Loucy (cell line): ENCODE measurements at regions not wholly inside any gene's neighbourhood (a gene's known extent, or its start where the extent isn't known, plus 50 kb on each side); places are given as distances from the start of the nearest gene placed in this dataset.
"Not testable (repeated sequence)": the region's sequence is repeated elsewhere in the genome, so short reads cannot be mapped to it uniquely, and the experiment has no call there.

ENCODE experiments used
- H2AFZ ChIP-seq: fragments of 200-600 bp; sonication (generic); 2 replicates; pipeline ENCODE4 v1.6.0; 2016; ENCODE audit warnings: antibody characterized with exemption, mild to moderate bottlenecking, low read length, moderate library complexity
- H3F3A ChIP-seq: fragments of 200-600 bp; 2 replicates; pipeline ENCODE4 v1.6.0; 2016; ENCODE audit warnings: antibody characterized with exemption, low read depth, mild to moderate bottlenecking
- H3K27me3 ChIP-seq: fragments of 200-600 bp; sonication (generic); 2 replicates; pipeline ENCODE4 v1.6.1; 2014; ENCODE audit warnings: low read length, mild to moderate bottlenecking; ENCODE audit not compliant: insufficient read depth, poor library complexity, severe bottlenecking
- H3K36me3 ChIP-seq: fragments of 200-600 bp; sonication (generic); 2 replicates; pipeline ENCODE4 v1.6.1; 2016; ENCODE audit warnings: low read length; ENCODE audit not compliant: insufficient read depth
- H3K4me1 ChIP-seq: fragments of 200-600 bp; sonication (generic); 2 replicates; pipeline ENCODE4 v1.5.1; 2014; ENCODE audit warnings: low read length, mild to moderate bottlenecking; ENCODE audit not compliant: insufficient read depth, poor library complexity, severe bottlenecking
- H3K4me2 ChIP-seq: fragments of 200-600 bp; sonication (generic); 2 replicates; pipeline ENCODE4 v1.6.0; 2014; ENCODE audit warnings: antibody characterized with exemption, low read length, low read depth, mild to moderate bottlenecking; ENCODE audit not compliant: poor library complexity, severe bottlenecking
- H3K4me3 ChIP-seq: fragments of 200-600 bp; sonication (generic); 2 replicates; pipeline ENCODE4 v1.5.1; 2014; ENCODE audit warnings: low read length, mild to moderate bottlenecking, mixed read lengths; ENCODE audit not compliant: poor library complexity, severe bottlenecking
- H3K79me2 ChIP-seq: fragments of 200-600 bp; sonication (generic); 2 replicates; pipeline ENCODE4 v1.6.1; 2014; ENCODE audit warnings: low read length; ENCODE audit not compliant: insufficient read depth
- H3K9ac ChIP-seq: fragments of 200-600 bp; sonication (generic); 2 replicates; pipeline ENCODE4 v1.6.0; 2014; ENCODE audit warnings: mild to moderate bottlenecking, low read depth, low read length, moderate library complexity; ENCODE audit not compliant: poor library complexity, severe bottlenecking
- H3K9me2 ChIP-seq: fragments of 200-600 bp; sonication (generic); replicated peaks from 2 replicates; pipeline ENCODE4 v1.6.1; 2016; ENCODE audit warnings: low read depth, low read length, mixed read lengths
- H3K9me3 ChIP-seq: fragments of 200-600 bp; sonication (generic); 2 replicates; pipeline ENCODE4 v1.6.1; 2014; ENCODE audit warnings: mild to moderate bottlenecking, antibody characterized with exemption, low read length, low read depth; ENCODE audit not compliant: insufficient read depth
- H4K20me1 ChIP-seq: fragments of 200-600 bp; sonication (generic); 2 replicates; pipeline ENCODE4 v1.6.0; 2014; ENCODE audit warnings: antibody characterized with exemption, low read length, mild to moderate bottlenecking; ENCODE audit not compliant: insufficient read depth, poor library complexity, severe bottlenecking

DNA sequence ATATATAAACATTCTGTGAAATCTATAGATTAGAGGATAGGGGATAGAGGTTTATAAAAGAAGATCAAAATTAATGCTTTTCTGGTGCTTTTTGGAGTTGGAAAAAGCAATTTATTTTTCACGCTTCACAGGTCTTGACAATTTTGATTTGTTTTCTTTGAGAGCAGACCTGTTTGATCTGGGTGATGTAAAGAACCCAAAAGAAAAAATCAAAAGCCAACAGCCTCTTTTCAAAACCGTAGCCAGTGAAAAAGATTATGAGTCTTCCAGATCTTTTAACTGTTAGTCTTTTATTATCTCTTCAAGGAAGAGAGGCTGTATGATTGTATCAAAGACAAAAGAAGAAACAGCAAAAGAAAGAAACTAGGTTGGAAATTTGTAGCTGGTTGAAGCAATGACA is 1738.7 kb downstream of the KHDRBS2 start:
- not testable (repeated sequence) for H3K4me3 ChIP-seq, H3K4me1 ChIP-seq, H4K20me1 ChIP-seq, H3K36me3 ChIP-seq, H3F3A ChIP-seq, H3K79me2 ChIP-seq, H3K9ac ChIP-seq, H3K4me2 ChIP-seq, H3K27me3 ChIP-seq, H2AFZ ChIP-seq, H3K9me2 ChIP-seq, H3K9me3 ChIP-seq

GRCh38 chr6:60524770-60525169 is 1761.3 kb downstream of the KHDRBS2 start:
- not testable (repeated sequence) for H4K20me1 ChIP-seq, H3K79me2 ChIP-seq, H3K9me3 ChIP-seq, H3K4me3 ChIP-seq, H3K4me1 ChIP-seq, H2AFZ ChIP-seq, H3F3A ChIP-seq, H3K9ac ChIP-seq, H3K4me2 ChIP-seq, H3K27me3 ChIP-seq, H3K36me3 ChIP-seq, H3K9me2 ChIP-seq

- H4K20me1 ChIP-seq, H2AFZ ChIP-seq, H3F3A ChIP-seq, H3K9me3 ChIP-seq, H3K36me3 ChIP-seq, H3K4me2 ChIP-seq, H3K4me1 ChIP-seq, H3K4me3 ChIP-seq, H3K79me2 ChIP-seq, H3K9me2 ChIP-seq, H3K9ac ChIP-seq, H3K27me3 ChIP-seq: not testable (repeated sequence)
These were observed 1808.3 kb downstream of the KHDRBS2 start for GRCh38 chr6:60477747-60478146.

DNA sequence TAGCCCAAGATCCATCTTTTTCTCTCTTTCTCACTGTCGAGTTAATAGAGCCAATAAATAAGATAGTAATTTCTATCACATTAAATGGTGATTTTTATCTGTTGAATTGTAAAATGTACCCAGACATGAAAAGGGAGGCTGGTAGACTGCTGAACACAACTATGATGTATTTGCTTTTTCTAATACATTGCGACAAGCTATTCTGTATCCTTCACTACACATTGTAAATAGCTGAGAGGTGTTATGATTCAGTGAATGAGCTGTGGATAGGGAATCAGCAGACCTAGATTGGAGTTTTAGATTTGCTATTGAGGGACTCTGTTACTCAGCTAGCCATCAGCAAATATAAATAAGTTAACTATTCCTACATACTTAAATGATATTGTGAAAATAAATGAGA is 1812.2 kb downstream of the KHDRBS2 start:
- not testable (repeated sequence) for H3K4me1 ChIP-seq, H3K9me2 ChIP-seq, H3F3A ChIP-seq, H3K4me2 ChIP-seq, H2AFZ ChIP-seq, H3K4me3 ChIP-seq, H3K9ac ChIP-seq, H4K20me1 ChIP-seq, H3K36me3 ChIP-seq, H3K79me2 ChIP-seq, H3K9me3 ChIP-seq, H3K27me3 ChIP-seq

DNA sequence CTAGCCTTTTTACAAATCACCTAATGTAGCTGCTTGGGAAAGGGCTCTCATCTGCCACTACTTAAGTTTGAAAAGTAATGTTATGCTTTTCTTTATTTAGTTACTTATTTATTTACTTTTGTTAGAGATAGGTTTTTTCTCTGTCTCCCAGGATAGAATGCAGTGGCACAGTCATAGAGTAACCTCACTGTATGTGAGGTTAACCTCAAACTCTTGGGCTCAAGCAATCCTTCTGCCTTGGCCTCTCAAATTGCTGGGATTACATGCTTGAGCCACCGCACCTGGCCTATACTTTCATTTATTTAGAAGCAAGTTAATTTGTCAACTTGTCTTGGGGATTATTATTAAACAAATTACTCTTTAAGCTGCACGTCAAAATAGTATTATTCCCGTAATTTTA is 1814.6 kb downstream of the KHDRBS2 start:
- not testable (repeated sequence) for H3K36me3 ChIP-seq, H3K9me2 ChIP-seq, H3K9me3 ChIP-seq, H3K4me1 ChIP-seq, H2AFZ ChIP-seq, H3K4me3 ChIP-seq, H4K20me1 ChIP-seq, H3K9ac ChIP-seq, H3F3A ChIP-seq, H3K4me2 ChIP-seq, H3K27me3 ChIP-seq, H3K79me2 ChIP-seq

DNA sequence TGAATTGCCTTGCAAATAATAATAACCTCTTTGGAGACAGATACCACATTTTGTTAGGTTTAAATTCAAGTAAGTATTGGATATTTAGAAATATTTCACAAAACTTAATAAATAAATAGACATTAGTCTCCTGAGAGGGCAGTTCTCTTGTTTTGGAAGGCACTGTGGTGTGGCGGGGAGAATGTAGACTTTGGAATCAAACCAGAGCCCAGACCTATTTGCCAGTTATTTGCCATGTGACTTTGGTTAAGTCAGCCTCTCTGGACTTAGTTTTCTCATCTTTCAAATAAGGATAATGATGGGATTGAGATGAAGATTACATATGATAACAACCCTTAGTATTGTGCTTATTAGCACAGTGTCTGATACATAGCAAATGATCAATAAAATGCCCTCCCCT is 1835.6 kb downstream of the KHDRBS2 start:
- H3K4me3 ChIP-seq, H3K4me2 ChIP-seq, H3F3A ChIP-seq, H3K36me3 ChIP-seq, H3K79me2 ChIP-seq, H3K27me3 ChIP-seq, H3K9ac ChIP-seq, H3K9me2 ChIP-seq, H3K9me3 ChIP-seq, H4K20me1 ChIP-seq, H2AFZ ChIP-seq, H3K4me1 ChIP-seq: not testable (repeated sequence)

- not testable (repeated sequence) for H3K4me3 ChIP-seq, H3K27me3 ChIP-seq, H3K9ac ChIP-seq, H3K4me1 ChIP-seq, H3K9me2 ChIP-seq, H3K36me3 ChIP-seq, H4K20me1 ChIP-seq, H2AFZ ChIP-seq, H3K79me2 ChIP-seq, H3K9me3 ChIP-seq, H3K4me2 ChIP-seq, H3F3A ChIP-seq
These were observed 1841.5 kb downstream of the KHDRBS2 start for GRCh38 chr6:60444532-60444931.

DNA sequence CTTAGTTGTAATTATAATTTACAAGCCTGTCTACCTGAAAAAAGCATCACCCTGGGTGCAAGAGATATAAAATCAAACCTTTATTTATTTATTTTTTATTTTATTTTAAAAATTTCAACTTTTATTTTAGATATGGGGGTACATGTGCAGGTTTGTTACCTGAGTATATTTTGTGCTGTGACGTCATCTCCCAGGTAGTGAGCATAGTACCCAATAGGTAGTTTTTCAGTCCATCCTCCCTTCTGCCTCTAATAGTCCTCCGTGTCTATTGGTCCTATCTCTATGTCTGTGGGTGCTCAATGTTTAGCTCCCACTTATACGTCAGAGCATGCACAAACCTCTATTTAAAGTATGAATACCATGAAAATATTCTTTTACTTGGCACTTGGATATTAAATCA is 1846.3 kb downstream of the KHDRBS2 start:
- not testable (repeated sequence) for H3F3A ChIP-seq, H3K4me1 ChIP-seq, H3K9me2 ChIP-seq, H3K36me3 ChIP-seq, H3K27me3 ChIP-seq, H3K9me3 ChIP-seq, H3K9ac ChIP-seq, H3K4me3 ChIP-seq, H3K79me2 ChIP-seq, H2AFZ ChIP-seq, H3K4me2 ChIP-seq, H4K20me1 ChIP-seq
